D721Med (cell line): ENCODE measurements at regions not wholly inside any gene's neighbourhood (a gene's known extent, or its start where the extent isn't known, plus 50 kb on each side); places are given as distances from the start of the nearest gene placed in this dataset.
"Not testable (repeated sequence)": the region's sequence is repeated elsewhere in the genome, so short reads cannot be mapped to it uniquely, and the experiment has no call there.

ENCODE experiments used
- DNase-seq: peaks from one replicate; pipeline ENCODE4 v3.0.0; 2011; ENCODE audit warnings: low spot score; ENCODE audit not compliant: insufficient read length
- FAIRE-seq: peaks from 2 replicates; lab custom pipeline; 2011; peaks lifted over from hg19 to GRCh38; lab: Jason Lieb, UNC
- CTCF ChIP-seq: IDR thresholded peaks from 2 replicates; pipeline ENCODE4 v1.5.1; 2012; ENCODE audit warnings: mild to moderate bottlenecking, control low read depth; ENCODE audit not compliant: insufficient read depth; ENCODE audit errors: missing control alignments

DNA sequence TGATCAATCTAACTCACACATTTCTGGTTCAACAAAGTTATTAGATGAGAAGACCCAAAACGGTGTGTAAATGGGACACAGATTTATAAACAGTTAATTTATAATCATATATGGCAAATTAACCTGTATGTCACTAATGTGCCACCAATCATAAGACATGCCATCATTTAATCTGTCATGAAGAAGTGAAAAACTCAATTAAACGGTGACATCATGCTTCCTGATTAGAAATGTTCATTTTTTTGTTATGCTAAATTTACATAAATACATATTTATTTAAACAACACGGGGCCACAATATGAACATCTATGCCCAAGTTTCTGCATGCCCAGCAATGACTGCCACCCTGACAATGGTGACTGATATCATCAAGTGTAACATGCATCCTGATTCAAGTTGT lies 164.1 kb upstream of the EEA1 start:
- TF ChIP-seq CTCF = no peak
- no peak for DNase-seq
- no peak for FAIRE-seq

DNA sequence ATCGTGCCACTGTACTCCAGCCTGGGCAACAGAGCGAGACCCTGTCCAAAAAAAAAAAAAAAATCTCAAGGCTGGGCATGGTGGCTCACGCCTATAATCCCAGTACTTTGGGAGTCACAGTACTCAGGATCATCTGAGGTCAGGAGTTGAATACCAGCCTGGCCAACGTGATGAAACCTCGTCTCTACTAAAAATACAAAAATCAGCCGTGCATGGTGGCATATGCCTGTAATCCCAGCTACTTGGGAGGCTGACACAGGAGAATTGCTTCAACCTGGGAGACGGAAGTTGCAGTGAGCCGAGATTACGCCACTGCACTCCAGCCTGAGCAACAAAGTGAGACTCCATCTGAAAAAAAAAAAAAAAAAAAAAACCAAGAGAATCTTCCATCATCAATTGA lies 165.1 kb upstream of the EEA1 start:
- DNase-seq, FAIRE-seq: not testable (repeated sequence)

GRCh38 chr12:93094988-93095737 lies 166.1 kb upstream of the EEA1 start:
- DNase-seq = no peak
- no peak for FAIRE-seq
- no peak for TF ChIP-seq CTCF

DNA sequence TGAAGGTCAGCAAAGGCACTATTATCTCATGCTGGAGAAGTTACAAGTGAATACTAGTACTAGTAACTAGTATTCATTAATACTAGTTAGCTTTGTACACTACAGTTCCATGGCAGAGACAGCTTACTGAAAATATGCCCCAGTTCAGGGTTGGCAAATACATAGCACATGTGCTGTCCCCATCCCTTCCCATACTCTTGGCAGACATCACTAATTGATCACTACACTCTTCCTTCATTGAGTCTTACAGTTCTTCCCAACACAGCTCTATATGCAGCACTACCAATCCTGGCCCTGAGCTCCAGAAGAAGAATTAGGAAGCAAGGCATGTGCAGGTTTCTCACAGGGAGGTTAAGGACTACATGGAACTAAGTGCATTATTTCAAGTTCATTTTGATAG lies 168.3 kb upstream of the EEA1 start:
- DNase-seq (no peak), FAIRE-seq (no peak)
- TF ChIP-seq CTCF = no peak

DNA sequence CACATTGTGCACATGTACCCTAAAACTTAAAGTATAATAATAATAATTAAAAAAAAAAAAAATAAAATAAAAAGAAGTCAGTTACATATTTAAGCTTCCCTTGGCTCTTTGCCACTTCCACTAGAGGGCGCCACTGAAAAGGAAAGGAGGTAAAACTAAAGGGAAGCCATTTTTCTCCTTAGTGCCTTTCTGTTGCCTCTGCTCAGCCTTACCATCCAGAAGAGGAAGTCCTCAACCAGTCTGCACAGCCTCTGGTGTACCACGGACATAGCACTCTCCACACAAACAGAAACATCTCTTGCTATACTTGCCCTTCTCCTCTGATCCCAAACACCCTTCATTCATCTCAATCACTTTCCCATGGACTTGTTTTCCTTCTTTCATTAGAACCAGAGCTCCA lies 169.0 kb upstream of the EEA1 start:
- no peak for FAIRE-seq
- peak; percentile 44 for TF ChIP-seq CTCF

DNA sequence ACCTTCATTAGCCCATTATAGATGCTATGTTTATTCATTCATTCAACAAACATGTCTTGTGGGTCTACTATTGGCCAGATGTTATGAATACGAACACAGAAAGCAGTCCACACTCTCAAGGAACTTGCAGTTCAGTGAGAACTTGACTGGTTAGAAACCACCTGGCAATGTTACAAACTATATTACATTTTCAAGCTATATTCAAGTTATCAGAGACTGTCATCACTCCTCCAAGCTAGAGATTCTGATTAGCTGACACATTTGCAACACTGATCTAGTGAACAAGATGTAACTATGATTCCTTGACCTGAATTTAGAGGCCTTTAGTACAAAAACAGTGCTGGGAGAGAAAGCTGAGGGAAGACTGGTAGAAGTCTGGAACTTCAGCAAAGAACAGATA lies 170.7 kb upstream of the EEA1 start:
- DNase-seq (no peak), FAIRE-seq (no peak)
- TF ChIP-seq CTCF = no peak

More for the DNA sequence above, 169.0 kb upstream of the EEA1 start:
- no peak for DNase-seq

- TF ChIP-seq CTCF = no peak
- DNase-seq = peak; percentile 67
- peak; percentile 53 for FAIRE-seq
These were observed 171.5 kb upstream of the EEA1 start for GRCh38 chr12:93100610-93101009.
